ENCODE measurements at regions not wholly inside any gene's neighbourhood (a gene's known extent, or its start where the extent isn't known, plus 50 kb on each side); places are given as distances from the start of the nearest gene placed in this dataset.

DNA sequence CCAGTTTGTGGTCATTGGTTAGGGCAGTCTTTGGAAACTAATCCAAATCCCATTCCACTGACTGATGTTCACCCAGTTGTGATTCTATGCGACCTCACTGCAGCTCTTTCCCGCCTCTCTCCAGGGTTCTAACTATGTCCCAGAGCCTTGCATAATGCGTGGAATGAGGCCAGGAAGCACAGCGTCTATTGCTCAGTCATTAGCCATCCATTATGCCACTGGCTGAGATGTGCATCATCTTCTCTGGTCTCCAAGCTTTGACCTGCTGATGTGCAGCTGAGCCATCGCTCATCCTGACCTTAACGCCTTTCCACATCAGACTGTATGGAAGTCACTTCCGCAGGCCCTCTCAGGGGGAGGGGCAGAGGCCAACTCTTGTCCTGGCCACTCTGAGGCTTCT, 115.4 kb upstream of the VRK1 start:
- TF ChIP-seq, protein P1, sequence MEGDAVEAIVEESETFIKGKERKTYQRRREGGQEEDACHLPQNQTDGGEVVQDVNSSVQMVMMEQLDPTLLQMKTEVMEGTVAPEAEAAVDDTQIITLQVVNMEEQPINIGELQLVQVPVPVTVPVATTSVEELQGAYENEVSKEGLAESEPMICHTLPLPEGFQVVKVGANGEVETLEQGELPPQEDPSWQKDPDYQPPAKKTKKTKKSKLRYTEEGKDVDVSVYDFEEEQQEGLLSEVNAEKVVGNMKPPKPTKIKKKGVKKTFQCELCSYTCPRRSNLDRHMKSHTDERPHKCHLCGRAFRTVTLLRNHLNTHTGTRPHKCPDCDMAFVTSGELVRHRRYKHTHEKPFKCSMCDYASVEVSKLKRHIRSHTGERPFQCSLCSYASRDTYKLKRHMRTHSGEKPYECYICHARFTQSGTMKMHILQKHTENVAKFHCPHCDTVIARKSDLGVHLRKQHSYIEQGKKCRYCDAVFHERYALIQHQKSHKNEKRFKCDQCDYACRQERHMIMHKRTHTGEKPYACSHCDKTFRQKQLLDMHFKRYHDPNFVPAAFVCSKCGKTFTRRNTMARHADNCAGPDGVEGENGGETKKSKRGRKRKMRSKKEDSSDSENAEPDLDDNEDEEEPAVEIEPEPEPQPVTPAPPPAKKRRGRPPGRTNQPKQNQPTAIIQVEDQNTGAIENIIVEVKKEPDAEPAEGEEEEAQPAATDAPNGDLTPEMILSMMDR (conservative IDR thresholded peaks at IDR 0.05; ENCODE audit: low read depth, low read length): no peak
- no peak for TF ChIP-seq EZH2 (IDR thresholded peaks at IDR 0.05; ENCODE audit: low read length, unreplicated experiment)
- no peak for TF ChIP-seq EZH2phosphoT487 (IDR thresholded peaks at IDR 0.05; ENCODE audit: borderline replicate concordance, low read length)

Data from PC-3 (cell line).